ENCODE measurements at regions not wholly inside any gene's neighbourhood (a gene's known extent, or its start where the extent isn't known, plus 50 kb on each side); places are given as distances from the start of the nearest gene placed in this dataset.

DNA sequence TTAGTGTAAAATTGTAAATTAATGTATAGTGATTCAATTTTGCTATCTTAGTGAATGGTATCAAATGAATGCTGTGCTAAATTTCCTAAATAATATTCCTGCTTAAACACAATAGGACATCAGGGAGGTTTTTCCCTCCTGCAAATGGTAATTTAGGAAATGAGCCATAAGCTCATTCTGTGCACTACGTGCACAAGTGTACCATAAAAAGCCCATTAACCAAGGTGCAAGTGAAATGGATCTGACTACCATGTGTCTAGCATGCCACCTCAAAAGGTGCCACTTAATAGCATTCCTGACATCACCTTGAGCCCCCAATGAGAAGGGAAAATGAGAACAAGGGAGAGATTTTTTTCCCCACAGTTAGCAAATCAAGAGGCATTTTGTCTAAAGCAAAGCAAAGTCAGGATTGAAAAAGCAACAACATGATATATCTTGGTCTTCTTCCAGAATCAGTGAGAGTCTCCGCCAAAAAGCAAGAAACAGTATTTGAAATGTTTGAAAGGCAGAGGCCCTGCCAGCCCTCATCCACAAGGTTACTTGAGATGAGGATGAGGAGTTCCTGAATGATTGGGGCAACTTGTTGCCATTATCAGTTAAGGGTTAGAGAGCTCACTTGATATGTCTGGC, 334.2 kb upstream of the RSPO3 start:
- no peak for DNase-seq (ENCODE audit: low spot score)
- in situ Hi-C loops (cut with HindIII; ENCODE audit: low sequenced_read_pairs) = no loop called here

DNA sequence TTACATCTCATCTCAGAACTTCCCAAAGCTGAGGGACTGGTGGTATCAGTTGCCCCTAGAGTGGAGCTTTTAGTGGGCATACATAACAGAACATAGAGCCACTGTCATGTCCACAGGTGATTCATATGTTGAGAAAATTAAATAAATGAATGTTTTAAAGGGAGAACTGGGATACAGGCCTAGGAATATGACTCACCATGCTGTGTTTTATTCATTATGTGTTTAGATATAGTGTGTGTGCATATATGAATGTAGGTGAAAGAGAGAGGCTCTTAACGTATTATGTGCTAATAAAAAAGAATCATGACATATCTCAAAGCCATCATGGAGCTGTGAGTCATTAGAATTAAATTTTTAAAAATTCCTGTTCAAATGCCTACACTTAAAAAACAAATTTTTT, 332.2 kb upstream of the RSPO3 start:
- in situ Hi-C loops (cut with HindIII; ENCODE audit: low sequenced_read_pairs) = no loop called here
- DNase-seq (ENCODE audit: low spot score) = no peak

DNA sequence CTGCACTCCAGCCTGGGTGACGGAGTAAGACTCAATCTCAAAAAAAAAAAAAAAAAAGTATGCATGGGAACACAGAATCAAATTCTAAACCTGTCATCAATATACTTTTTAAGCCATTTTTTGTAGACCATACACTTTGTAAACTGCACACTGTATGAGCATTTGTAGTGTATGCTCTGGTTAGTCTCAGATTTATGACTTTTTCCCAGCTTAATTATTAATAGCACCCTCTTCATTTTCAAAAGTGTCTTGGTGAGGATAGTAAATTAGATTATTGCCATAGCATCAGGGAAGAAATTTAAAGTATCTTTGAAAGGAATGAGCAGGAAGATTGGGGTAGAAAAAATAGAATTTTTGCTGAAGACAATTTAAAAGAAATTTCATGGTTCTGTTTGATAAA, 330.8 kb upstream of the RSPO3 start:
- in situ Hi-C loops (cut with HindIII; ENCODE audit: low sequenced_read_pairs) = no loop called here
- DNase-seq (ENCODE audit: low spot score) = no peak

DNA sequence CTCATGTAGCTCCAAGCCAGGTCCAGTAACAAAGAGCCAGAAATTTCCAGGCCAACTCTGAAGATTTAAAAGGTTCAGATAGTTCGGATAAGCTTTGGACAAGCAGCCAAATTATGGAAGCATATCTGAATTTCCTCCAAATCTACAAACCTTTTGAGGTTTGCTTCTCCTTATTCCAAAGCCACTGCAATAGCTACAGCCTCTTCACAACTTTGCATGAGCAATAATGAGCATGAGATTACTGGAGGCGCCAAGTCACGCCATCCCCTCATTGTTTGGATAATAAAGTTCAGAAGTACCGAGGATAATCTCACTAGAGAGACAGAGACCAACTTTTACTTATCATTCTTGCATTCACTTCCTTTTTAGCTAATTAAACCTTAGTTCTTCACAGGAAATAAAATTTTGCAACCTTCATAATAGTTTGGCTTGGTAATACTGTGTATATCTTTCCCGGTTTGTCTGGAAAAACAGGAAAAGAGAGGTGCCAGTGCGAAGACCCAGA, 329.6 kb upstream of the RSPO3 start:
- in situ Hi-C loops (cut with HindIII; ENCODE audit: low sequenced_read_pairs) = no loop called here

DNA sequence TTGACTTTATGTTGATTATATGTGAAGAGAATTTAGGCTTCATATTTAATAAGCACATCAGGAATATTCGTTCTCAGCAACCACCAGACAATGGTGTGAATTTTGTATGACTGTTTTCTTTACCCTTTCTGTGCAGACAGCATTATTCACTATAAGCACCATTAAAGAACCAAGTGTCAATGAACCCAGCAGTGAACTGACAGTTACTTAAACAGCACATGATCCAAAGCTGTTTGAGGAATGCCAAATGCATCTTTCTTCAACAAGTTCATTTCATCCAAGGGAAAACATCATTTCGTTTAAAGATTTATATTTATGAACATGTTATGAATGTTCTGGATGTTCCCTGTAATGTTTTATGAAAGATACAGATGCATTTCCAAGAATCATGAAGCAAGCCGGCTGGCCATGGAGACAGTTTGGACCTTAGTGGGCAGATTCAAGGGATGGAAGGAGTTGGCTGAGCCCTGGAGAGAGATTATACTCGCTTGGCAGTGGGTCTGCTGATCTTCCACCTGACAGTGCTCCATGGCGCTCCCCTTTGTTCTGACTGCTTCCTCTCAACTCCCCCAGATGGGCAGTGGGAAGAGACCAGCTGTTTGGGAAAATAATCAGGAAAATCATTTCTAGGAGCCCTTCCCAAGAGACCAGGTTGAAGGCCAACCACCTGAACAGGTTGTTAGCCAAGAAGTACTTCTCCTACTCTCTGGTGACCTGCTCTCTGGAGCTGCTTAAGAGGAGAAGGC, 326.0 kb upstream of the RSPO3 start:
- in situ Hi-C loops (cut with HindIII; ENCODE audit: low sequenced_read_pairs) = no loop called here
- DNase-seq (ENCODE audit: low spot score) = no peak

More for the DNA sequence above, 329.6 kb upstream of the RSPO3 start:
- no peak for DNase-seq (ENCODE audit: low spot score)

DNA sequence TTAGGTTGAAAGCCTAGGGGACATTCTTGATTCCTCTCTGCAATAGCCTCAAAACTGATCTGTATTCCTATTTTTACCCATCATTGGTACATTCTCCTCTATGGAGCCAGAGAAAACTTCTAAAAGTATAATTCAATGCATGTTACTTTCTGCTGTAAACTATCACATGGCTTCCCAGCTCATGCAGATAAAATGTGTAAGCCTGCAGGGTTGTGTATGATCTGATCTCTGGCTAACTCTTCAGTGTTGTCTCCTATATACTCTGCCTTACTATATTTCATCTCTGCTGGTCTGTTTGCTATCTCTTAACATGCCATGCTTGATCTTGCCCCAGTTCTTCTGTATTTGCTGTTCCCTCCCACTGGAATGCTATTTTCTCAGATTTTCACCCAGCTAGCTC, 323.3 kb upstream of the RSPO3 start:
- no peak for DNase-seq (ENCODE audit: low spot score)
- in situ Hi-C loops (cut with HindIII; ENCODE audit: low sequenced_read_pairs) = no loop called here

DNA sequence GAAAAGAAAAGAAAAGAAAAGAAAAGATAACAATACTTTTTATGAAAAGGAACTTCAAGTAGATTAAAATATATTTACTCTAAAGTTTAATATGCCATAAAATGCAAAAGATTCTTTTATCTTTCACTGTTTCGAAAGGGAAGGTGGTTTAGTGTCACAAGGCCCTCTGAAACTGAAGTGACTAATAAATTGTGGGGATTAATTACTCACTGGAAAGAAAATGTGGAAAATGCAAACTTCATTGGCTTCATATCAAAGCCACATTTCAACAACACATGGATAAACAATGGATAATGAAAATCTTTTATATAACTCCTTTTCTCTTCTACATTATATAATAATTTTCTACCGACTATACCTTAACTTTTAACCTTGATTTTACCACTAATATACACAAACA, 320.5 kb upstream of the RSPO3 start:
- in situ Hi-C loops (cut with HindIII; ENCODE audit: low sequenced_read_pairs) = no loop called here
- DNase-seq (ENCODE audit: low spot score) = no peak

DNA sequence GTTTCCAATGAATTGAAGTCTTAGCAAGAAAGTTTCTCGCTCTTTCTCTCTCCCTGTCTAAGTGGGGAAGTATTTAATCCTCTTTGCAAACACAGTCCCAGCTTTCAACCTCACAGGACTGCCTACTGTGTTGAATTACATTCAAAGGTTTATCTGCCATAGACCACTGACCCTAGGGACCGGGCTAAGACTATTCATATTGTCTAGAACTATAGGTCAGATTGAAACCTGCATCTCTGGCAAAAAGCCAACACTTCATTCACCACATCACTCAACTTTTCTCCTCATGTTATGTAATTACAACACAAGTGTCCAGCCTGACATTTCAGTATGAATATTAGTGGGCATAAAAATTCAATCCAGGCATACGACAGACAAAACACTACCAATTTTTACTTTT, 314.7 kb upstream of the RSPO3 start:
- in situ Hi-C loops (cut with HindIII; ENCODE audit: low sequenced_read_pairs) = no loop called here
- DNase-seq (ENCODE audit: low spot score) = no peak

DNA sequence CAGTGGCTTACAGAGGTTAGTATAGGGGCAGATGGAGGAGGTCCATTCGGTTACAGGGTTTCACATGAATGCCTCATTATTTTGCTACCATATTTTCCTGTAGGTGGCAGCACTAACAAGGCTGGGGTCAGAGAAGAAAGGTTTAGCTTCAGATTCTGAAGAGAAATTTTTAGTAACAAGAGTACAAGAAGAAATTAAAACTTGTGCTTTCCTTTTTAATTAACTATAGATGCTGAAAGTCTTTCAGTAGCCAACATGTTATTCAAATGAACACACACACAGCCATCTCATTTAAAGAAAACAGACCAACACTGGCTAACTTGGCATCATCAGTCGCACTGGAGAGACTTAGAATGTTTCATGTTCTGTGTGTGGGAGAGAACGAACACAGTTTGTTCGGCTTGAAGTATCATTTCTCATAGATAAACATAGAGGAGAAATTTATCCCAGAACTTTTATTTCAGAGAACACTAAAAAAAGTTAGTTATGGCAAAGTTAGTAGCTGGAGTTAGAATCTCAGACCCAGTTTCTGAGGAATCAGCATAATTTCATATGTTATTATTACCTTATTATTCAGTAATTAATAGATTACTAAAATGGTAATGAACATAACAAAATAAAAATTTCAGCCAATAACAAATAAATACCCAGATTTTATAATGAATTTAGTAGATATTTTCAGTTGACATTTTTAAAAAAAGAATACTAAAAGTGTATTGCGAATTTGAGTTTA, 314.0 kb upstream of the RSPO3 start:
- in situ Hi-C loops (cut with HindIII; ENCODE audit: low sequenced_read_pairs) = no loop called here
- peak; percentile 64 for DNase-seq (ENCODE audit: low spot score)

DNA sequence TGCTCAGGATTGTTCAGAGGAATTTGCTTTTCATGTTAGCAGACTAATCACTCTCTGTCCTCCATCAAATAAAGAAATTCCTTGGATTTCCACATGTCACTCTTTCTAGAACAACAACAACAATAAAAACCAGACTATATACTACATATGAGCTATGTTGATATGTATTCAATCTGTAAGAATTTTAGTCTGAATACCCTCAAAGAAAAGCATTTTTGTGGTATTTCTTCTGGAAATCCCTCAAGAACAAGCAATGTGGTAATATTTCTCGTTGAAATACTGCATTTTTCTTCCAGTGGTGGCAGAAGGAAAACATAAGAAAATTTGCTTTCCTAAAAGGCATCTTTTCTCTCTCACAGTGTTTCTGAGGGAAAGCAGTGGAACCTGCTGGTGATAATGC, 312.6 kb upstream of the RSPO3 start:
- in situ Hi-C loops (cut with HindIII; ENCODE audit: low sequenced_read_pairs) = no loop called here
- no peak for DNase-seq (ENCODE audit: low spot score)

DNA sequence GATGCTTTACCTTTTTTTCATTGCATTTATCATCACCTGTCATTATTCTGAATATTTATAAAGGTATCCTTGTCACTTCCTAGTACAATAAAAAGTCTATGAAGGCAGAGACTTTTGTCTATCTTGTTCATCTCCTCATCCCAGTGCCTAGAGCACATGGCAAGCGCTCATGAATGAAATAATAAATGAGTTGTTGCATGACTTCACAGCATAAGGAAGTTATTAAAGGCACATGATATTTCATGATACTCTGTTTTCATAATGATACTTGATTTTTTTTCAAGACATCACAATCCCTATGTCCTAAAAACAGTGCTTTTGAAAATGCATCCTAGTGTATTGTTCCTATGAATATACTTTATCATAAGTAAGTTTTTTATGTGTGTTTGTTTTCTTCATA, 310.6 kb upstream of the RSPO3 start:
- in situ Hi-C loops (cut with HindIII; ENCODE audit: low sequenced_read_pairs) = no loop called here
- DNase-seq (ENCODE audit: low spot score) = no peak

DNA sequence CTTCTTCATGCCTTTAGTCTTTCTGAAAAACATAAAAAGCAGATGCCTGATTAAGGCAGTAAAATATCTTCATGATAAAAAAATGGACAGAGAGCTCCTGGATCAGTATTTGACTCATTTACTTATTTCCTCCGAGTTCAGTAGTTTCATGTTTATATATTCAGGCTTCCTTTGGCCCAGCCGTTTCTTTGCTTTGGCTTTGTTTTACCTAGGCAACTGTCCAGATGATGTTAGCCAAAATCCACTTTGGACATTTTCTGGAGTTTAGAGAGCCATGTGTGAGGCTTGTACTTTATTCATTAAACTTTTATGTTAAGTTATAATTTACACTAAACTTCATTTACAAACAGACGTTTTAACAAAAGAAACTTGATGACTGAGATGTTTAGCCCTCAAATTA, 307.1 kb upstream of the RSPO3 start:
- in situ Hi-C loops (cut with HindIII; ENCODE audit: low sequenced_read_pairs) = no loop called here

DNA sequence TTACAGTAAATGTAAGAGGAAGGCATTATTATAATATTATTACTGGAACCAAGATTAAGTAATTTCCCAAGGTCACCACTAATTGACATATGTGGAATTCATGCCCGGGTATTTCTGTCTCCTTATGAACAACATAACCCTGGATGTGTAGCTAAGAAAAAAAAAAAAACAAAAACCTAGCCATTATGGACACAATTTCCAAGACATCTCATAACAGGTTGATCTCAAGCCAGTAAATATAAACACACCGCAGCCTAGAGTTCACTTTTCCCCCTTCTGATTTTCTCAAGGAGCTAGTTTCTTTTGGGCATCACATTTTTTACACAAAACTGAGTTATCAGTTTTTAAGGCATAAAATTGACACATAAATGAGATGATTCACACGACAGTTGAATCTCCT, 306.5 kb upstream of the RSPO3 start:
- in situ Hi-C loops (cut with HindIII; ENCODE audit: low sequenced_read_pairs) = no loop called here
- DNase-seq (ENCODE audit: low spot score) = no peak

More for the DNA sequence above, 307.1 kb upstream of the RSPO3 start:
- DNase-seq (ENCODE audit: low spot score) = peak; percentile 23

DNA sequence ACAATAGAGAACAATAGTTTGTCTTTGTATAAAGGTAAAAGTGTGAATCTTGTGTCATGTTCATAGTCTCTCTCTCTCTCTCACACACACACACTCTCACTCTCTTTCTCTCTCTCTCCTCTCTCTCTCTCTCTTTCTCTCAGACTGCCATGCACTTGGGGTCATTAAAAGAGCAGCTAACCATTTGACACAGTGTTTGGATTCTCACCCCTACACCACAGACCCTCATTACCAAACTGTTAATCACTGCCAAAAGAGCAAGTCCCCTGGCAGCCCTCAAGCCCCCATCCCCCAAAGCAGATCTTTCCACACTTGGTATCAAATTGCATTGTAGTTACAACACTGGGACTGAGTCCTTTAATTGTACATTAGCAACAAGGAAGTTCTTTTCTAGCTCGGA, 305.8 kb upstream of the RSPO3 start:
- in situ Hi-C loops (cut with HindIII; ENCODE audit: low sequenced_read_pairs) = no loop called here
- DNase-seq (ENCODE audit: low spot score) = no peak

DNA sequence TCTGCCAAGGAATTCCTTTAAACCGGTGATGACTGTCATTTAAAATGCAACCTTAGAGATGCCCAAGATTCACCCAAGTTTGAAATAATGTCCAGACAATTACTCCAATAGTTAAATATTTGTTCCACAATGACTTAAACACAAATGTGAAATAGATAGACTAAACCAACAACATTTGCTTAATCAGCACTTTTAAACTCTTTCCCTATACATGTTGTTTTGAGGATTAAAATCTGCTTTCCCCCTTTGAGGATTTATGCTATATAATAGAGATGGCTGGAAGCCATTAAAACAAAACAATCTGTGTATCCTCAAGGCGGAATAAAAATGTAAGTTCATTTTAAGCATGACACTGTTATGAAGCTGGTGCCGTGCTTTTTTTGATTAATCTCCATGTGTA, 297.8 kb upstream of the RSPO3 start:
- in situ Hi-C loops (cut with HindIII; ENCODE audit: low sequenced_read_pairs) = no loop called here
- no peak for DNase-seq (ENCODE audit: low spot score)

DNA sequence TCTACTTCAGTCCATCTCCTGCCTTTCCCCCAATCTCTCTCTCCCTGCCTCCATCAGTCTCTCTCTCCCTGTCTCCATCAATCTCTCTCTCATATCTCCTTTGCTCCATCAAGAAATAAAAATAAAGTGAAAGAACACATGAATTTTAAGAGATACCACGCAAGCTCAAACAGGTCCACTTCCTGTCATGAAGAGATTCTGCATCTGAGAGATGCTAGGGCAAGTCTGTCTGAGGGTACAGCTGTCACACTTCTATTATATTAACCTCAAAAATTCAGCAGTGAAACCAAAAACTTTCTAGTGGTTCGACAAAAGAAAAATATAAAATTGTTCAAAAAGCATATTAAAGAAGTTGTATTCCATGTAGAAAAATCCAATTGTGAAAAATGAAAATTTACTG, 296.8 kb upstream of the RSPO3 start:
- in situ Hi-C loops (cut with HindIII; ENCODE audit: low sequenced_read_pairs) = no loop called here
- DNase-seq (ENCODE audit: low spot score) = no peak

DNA sequence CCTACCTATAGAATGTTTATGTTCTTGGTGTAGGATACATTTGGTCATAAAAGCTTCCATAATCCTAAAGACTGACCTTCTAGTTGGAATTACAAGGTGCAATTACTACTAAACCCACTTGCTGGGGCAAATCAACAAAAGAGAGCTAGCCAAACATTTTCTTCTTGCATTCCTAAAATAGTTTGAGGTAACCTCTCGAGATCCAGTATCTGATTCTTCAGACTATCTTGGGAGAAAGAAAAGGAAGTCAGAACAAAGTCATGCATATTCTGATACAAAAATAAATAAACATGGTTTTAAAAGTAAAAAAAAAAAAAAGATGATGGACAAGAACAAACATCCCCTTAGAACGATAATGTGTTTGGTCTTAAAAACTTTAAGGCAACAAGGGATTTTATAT, 294.2 kb upstream of the RSPO3 start:
- no peak for DNase-seq (ENCODE audit: low spot score)
- in situ Hi-C loops (cut with HindIII; ENCODE audit: low sequenced_read_pairs) = no loop called here

DNA sequence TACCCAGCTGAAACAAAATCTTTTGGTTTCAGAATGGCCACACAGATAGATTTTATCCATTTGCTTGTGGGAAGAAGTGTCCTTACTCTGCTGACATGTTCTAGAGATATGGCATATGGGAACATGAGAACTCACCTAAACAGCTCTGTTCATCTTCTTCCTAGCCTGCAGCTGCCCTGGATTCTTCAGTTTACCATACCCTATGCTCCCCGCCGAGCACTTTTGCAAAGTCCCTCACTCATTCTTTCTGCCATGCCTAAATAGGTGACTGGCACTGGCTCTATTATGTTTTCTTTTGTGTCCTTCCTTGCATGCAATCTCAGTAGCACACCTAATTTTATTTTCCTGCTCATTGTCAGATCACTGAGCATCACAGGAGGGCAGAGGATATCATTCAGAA, 293.7 kb upstream of the RSPO3 start:
- in situ Hi-C loops (cut with HindIII; ENCODE audit: low sequenced_read_pairs) = no loop called here
- no peak for DNase-seq (ENCODE audit: low spot score)

DNA sequence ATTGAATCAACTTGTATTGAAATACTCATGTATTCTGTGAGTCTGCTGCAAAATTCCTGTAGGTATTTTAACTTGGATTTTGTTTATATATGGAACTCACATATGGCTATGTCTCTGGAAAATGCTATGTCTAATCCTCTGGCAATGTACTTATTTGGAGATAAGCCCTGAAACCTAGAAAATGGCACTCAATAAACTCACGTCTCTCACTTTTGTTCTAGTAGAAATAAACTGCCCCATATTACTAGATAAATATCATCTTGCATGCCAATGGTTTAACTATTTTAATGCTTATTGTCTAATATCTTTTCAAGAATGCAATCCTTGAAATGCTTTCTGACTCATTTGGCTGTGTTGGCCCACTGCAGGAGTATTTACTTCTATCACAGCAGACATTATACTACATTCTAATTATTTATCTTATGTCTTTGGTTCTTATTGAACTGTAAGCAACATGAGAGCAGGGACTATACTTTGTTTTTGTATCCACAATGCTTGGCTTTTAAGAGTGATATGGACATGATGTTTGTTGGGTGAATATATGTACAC, 292.2 kb upstream of the RSPO3 start:
- no peak for DNase-seq (ENCODE audit: low spot score)
- in situ Hi-C loops (cut with HindIII; ENCODE audit: low sequenced_read_pairs) = no loop called here

DNA sequence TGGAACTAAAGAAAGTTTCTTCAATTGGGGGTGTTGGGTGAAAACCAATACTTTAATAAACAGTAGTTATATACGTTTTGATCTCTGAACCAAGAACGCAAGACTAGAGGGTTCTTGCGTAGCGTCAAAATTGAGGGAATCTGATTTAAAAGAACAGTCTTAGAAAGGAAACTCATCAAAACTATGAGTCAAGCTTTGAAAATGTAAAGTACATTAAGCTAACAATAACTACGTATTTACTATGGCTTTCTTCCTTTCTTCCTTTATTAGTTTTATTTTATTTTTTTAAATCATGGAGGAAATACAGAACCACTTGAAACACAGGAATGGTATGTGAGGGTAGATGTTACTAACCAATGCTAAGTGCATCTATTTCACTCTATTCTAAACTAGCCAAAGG, 287.0 kb upstream of the RSPO3 start:
- in situ Hi-C loops (cut with HindIII; ENCODE audit: low sequenced_read_pairs) = no loop called here

More for the DNA sequence above, 287.0 kb upstream of the RSPO3 start:
- no peak for DNase-seq (ENCODE audit: low spot score)

Data from G401 (cell line).